HUDEP-2 (cell line): ENCODE measurements at regions not wholly inside any gene's neighbourhood (a gene's known extent, or its start where the extent isn't known, plus 50 kb on each side); places are given as distances from the start of the nearest gene placed in this dataset.

ENCODE experiments used
- DNase-seq, 76 experiments: peaks; one replicate each; lab custom pipeline; 2025; ENCODE audit not compliant: unreplicated experiment in 76 of 76; lab: John Stamatoyannopoulos, UW

DNA sequence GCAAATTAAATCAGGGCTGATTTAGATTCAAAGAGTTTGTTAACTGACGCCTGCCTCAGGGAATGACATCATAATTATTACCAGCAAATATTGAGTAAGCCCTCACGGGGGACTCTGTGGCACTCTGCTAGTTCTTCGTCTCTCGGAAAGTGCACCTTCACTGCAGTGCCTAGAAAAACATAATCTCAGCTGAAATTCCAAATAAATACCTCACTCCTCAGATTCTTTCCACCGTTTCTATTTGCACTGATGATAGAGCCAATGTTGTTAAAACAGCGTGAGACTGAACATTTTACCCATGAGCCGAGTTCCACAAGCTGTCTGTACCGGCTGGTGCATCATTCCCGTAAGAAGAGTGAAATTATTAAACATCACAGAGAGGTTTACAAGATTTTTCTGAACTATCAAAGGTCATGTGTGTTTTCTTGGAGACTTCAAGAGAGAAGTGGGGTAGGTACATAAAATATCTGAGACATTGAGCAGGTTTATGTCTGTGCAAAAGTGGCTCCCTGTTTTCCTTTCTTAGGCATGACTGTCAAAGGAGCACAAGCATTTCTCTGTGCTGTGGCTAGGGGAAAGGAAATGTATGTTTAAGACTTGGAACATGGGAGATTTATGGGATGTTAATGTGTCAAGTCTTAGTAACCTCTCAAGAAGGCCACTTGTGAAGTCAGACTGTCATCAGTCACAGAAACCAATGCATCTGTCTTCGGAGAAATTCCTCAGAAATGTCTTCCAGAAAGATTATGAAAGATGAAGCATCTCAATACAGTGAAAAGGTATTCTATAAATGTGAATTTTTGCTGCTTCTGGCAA, 119.6 kb downstream of the CBLL2 start:
- DNase-seq = no peak

DNA sequence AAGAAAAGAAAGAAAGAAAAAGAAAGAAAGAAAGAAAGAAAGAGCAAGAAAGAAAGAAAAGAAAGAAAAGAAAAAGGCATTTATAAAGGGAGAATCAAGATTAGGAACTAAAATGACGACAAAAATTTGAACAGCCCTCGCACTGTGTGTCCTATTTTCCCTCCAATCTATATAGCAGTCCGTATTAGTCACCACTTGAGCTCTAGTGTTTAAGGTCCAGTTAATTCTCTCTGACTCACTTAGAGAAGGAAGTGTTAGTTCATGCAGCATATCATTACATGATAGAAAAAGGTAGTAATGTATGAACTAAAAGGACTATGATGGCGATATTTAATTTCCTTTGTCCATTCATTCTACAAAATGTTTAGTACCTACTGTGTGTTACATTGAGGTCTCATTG, 122.7 kb downstream of the CBLL2 start:
- DNase-seq = no peak

DNA sequence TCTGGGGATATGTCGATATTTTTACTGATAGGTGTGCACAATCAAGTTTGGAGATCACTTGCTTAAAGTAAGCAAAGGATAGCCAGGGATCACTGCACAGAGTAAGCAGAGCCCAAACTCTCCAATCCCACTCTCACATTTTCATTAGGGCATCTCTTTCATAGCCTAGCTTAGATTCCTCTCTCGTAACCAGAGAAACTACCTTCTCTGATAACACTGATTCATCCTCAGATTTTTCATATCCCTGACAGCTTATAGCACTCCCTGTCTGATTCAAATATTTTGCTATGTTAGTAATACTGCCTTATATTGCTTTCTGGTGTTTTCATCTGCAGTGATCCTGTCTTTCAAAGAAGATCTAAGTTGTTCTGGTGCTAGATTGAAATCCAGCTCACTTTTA, 123.7 kb downstream of the CBLL2 start:
- no peak for DNase-seq

DNA sequence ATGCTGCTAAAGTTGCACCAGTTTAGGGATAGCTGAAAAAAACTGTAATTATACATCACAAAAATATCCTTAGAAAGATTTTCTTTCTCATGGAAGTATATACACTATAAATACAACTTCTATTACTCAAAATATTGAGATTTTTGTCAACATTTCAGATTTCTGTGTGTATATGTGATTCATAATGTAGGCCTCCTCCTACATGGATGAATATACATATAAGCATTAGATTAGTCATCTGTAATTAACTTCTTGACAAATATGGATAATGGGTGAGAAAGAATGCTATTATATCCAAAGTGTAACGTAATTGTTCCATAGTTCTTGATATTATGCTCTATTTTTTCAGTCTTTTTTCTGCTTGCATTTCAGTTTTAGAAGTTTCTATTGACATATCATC, 124.9 kb downstream of the CBLL2 start:
- no peak for DNase-seq

DNA sequence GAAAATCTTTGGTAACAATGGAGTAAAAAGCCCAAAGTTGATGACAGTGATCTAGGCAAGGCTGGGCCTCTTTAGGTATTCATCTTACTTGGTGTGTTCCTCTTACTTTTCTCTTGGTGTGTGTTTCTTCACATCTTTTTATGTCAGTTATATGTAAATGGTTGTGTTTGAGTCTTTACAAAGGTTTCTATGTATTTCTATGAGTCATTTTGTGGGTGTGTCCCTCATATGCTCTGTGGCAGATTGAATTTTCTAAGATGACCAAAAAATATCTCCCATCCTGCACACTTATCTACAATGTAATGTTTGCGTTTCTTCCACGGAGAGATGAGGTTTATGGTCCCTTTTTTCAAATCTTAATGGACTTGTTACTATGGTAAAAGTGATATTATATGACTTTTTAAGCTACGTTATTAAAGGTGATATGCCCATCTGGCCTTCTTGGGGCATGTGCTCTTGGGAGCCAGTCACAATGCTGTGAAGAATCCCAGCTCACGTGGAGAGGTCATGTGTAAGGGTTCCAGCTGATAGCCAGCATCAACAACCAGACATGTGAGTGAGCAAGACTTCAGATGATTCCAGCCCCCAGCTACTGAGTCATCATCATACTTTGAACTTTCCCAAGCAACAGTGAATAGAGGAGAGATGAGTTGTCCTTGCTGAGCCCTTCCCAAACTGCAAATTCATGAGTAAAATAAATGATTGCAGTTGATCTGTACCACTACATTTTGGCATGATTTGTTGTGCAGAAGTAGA, 126.9 kb downstream of the CBLL2 start:
- DNase-seq = no peak

DNA sequence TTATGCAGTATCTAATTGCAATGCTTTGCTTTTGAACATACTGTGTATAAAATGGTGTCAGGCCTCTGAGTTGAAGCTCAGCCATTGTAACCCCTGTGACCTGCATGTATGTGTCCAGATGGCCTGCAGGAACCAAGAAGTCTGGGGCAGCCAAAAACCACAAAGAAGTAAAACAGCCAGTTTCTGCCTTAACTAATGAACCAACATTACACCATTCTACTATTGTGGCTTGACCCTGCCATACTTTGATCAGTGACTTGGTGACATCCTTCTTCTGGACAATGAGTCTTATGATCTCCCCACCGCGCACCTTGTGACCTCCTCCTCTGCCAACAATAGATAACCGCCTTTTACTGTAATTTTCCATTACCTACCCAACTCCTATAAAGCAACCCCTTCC, 131.6 kb downstream of the CBLL2 start:
- DNase-seq = no peak

DNA sequence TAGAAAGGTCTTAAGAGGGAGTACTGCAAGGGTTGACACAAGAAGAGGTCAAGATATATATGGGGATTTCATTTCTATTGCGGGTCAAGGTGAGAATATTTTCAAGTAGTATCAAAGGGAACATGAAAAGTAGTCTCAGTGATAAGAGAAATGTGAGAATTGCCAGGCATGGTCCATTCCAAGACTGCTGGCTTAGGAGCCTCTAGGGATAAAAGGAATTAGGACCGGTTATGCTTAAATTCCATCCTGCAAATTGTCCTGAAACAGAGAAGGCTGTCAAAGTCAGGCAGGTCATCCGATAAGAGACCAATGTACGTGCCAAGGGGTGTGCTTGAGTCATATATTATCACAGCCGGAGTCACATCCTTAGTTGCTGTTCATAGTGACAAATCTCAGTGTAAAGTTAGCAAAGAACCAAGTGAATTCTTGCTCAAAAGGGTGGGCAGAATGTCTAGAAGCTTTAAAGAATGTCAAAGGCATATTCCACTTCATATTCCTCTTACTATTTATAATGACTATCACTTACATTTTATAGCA, 133.6 kb downstream of the CBLL2 start:
- no peak for DNase-seq

DNA sequence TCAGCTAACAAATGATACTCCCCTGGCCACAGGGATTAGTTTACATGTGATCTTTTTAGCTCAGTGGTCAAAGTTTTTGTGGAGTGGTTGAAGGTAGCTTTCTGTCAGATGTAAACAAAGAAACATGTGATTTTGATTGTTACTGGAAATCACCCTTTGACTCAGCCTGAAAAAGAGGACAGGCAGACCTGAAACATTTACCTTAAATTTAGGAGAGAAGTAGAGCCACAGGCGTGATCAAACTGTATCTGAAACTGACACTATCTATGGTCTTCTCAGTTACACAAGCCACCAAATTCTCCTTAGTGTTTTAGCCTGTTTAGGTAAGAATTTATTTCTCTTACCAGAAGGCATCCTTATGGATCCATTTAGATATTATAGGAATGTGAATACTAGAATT, 136.7 kb downstream of the CBLL2 start:
- no peak for DNase-seq

DNA sequence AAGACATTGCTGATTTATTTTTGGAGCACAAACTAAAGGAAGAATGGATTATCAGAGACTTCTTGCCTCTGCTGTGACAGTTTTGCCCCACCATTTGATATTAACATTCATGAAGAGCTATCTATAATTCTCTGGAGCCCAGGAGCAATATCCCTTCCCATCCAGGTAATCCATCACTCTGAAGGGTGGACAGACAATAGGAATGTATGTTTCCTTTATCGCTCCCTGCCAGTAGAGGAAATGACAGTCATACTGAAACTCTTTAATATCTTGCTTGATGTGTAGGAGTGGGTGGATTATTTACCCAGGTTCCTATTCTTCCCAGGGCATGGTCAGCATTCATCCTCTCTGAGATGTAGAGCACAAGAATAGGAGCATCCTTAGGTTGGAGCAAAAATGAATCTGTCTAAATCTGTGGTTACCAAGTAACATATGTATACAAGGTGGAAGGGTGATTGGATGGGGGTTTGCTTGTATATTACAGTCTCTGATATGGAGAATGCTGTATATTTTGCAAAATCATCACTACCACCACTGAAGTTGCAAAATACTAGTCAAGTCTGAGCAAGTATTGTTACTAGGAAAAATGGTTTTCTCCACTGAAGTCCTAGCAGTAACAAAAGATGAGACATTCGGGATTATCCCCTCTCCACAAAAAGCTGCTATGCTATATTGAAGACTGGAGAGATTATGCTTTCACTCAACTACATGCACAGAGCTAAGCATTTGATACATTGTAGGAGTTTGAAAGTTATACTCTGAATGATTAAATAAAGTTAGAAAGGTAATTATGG, 151.6 kb downstream of the CBLL2 start:
- DNase-seq = no peak

DNA sequence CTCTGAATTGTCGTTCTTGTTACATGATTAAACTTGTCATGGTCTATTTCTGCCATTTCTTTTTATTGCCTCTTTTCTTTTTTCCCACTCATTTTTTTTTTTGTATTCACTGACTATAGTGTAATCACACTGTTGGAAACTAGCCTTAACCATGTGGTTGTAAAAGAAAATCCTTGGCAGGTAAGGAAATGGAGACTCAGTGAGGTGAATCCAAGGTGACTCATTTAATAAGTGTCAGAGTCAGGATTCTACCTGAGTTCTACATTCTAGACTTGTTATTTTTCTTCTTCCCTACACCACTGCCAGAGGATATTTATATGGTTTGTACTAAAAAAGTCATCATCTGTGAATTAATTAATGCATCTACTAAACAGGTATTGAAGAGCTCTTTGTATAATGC, 152.2 kb downstream of the CBLL2 start:
- DNase-seq = no peak

DNA sequence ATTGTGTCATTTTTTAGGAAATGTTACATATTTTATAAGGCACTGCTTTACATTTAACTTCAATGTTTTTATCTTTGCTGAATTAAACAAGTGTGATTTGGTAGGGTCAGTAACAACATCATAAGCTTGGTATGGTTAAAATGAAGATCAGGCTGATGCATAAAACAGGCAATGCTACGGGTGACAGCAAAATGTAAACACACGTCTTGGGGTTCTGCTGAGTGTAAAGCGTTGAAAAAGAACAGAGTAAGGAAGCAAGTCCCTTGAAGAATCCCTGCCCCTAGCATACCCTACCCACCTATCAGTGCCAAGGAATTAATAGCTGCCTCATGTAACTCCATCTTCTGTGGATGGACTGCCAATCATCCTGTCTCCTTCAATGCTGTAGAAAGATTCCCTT, 157.0 kb downstream of the CBLL2 start:
- no peak for DNase-seq

DNA sequence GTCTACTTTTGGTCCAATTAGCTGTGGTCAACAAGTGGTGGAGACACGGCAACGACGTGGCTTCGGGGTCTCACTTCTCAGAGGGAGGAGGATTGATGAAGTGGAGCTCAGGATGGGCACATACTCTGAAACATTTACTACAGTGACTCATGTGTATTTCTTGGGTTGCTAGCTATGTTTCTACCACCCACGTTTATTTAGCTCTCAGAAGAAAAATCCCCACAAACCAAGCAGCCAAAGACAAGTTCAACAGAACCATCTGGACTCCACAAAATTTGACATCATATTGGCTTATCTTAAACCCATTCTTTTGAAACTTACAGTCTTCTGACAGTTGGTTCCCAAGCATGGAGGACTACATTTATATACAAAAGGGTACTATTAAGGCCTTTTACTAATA, 158.0 kb downstream of the CBLL2 start:
- DNase-seq = no peak

DNA sequence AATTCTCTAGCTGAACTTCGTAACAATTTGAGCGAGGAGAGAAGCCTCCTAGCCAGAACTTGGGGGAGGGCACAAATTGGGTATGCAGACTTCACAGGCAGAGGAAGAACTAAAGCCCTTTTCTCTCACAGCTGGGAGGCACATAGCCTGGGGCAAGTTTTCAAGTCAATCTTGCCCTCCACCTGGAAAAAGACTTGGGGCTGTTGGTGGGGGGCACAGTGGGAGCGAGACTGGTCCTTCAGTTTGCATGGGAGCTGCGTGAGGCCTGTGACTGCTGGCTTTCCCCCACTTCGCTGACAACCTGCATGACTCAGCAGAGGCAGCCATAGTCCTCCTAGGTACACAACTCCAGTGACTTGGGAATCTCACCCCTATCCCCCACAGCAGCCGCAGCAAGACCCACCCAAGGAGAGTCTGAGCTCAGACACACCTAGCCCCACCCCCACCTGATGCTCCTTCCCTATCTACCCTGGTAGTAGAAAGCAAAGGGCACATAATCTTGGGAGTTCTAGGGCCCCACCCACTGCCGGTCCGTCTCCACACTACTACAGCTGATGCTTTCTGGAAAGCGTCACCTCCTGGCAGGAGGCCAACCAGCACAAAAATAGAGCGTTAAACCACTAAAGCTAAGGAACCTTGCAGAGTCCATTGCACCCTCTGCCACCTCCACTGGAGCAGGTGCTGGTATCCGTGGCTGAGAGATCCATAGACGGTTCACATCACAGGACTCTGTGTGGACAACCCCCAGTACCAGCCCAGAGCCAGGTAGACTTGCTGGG, 160.8 kb downstream of the CBLL2 start:
- DNase-seq = no peak

DNA sequence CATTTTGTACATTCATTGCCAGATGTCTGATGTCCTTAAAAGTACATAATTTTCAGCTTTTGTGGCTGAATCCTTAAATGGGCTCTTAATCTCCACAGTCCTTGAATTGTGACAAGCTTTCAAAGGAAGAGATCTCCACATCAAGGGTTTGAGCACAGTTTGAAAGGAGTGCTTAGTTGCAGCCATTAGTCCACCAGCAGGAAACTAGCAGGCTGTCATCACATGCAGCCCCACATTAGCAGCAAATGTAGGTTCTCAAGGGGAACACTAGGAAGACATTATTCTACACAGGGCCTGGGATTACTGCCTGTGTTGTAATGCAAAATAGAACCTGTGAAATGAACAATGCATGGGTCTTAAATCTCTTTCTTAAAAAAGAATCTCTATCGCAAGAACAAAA, 173.2 kb downstream of the CBLL2 start:
- DNase-seq = no peak

DNA sequence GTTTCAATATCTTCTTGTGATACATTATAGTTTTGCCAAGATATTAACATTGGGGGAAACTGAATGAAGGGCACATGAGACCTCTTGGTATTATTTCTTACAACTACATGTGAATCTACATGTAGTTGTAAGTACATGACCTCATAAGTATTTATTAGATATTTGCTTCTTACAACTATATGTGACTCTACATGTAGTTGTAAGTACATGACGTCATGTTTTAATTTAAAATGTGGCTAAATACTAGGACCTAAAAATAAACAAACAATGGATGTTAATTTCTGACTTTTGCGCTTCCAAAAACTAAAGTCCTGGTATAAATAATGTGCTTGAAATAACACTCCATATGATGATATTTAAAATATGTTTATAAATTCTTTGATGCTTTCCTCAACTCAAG, 190.2 kb downstream of the CBLL2 start:
- no peak for DNase-seq

DNA sequence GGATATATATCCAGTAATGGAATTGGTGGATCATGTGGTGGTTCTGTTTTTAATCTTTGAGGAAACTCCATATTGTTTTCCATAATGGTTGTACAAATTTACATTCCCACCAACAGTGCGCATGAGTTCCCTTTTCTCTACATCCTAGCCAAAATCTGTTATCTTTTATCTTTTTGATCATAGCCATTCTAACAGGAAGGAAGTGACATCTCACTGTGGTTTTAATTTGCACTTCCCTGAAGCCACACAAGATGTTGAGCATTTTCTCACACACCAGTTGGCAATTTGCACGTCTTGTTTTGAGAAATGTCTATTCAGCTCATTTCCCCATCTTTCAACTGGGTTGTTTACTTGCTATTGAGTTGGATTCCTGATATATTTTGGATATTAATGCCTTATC, 194.9 kb downstream of the CBLL2 start:
- DNase-seq = no peak

DNA sequence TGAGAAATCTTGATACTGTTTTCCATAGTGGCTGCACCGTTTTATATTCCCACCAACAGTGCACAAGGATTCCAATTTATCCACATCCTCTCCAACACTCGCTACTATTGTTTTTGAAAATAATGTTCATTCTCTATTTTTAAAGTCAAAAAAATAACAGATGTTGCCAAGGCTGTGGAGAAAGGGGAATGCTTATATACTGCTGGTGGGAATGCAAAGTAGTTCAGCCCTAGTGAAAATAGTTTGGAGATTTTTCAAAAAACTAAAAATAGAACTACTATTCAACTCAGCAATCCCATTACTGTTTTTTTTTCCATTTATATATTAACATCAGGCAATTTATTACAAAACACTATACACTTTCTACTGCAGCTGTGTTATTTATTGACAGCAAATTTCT, 208.7 kb downstream of the CBLL2 start:
- no peak for DNase-seq

DNA sequence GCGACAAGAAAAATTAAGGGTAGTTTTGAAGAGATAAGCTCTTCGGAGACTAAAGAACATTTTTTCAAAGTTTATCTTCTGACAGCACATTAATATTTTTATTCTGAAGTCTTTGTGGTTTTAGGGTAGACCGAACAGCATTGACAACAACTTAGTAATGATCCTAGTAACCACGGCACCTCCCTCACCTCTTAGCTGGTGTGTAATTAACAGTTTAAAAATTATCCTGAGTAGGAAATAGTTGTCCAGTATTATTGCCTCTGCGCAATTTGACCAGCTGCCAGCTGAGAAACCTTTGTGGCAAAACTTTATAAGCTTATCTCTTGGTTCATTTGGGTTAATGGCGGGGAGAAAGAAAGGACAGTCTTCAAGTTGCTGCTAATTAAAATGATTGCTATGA, 213.6 kb downstream of the CBLL2 start:
- DNase-seq = no peak

DNA sequence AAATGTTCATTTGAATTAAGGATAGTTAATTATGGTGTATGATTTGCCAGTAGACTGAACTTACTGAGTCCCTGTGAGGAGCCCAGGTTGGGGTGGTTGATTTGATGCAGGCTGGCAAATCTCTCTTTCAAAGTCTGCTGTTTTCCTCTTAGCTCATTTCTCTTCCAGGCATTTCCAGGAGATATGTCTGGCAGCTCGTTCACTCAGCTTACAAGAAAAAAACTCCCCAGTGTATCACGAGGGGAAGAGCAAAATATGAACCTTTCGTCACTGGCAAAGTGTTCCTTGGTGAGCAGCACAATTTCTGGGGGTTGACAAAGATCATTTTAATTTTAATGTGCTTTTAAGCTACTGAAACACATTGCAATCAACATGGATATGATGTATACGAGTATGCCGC, 244.2 kb downstream of the CBLL2 start:
- DNase-seq = no peak

DNA sequence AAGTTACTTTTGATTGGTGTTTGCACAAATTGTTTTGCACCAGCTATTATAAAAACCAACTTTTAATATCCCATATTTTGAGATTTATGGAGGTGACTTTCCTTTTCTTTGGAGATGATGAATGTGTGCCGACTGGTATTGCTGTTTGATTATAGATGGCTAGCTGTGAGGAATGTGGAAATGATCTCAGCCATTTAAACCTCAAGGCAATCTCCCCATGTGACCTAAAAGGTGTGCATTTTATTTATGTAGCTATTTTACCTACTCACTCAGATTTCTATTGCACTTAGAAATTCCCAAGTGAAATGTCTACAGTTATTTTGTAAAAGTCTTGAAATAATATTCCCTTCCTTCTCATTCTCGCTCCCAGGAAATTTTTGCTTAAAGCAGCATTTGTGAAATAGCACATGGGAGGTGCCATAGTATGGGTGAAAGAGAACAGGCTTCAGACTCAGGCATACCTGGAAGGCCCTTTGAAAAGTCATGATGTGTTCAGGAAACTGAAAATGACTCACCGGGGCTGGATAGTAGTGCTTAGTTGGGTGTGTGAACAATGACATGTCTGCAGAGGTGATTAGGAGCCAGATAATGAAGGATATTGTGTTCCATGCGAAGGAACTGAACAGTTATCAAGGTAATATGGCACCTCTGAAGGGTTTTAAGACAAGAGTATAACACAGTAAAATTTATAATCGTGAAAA, 247.6 kb downstream of the CBLL2 start:
- DNase-seq = no peak
